ENCODE measurements at regions not wholly inside any gene's neighbourhood (a gene's known extent, or its start where the extent isn't known, plus 50 kb on each side); places are given as distances from the start of the nearest gene placed in this dataset.

DNA sequence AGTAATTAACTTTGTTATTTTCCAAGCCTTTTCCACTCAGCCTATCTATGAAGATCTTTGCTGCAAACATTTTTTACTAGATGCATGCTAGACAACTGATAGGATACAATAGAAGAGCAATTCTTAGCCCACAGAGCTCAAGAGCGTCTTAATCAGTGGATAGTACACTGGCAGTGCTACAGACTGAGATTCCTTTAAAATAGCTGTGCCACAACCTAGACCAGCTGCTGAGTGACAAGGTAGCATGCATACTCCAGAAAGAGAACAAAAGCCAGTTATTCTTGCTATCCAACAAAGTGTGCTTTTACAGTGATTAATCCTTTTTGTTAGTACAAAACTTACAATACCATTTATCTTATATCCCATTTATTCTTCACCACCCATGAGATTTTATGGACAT lies 507.9 kb upstream of the SYT4 start:
- TF ChIP-seq, protein P1, sequence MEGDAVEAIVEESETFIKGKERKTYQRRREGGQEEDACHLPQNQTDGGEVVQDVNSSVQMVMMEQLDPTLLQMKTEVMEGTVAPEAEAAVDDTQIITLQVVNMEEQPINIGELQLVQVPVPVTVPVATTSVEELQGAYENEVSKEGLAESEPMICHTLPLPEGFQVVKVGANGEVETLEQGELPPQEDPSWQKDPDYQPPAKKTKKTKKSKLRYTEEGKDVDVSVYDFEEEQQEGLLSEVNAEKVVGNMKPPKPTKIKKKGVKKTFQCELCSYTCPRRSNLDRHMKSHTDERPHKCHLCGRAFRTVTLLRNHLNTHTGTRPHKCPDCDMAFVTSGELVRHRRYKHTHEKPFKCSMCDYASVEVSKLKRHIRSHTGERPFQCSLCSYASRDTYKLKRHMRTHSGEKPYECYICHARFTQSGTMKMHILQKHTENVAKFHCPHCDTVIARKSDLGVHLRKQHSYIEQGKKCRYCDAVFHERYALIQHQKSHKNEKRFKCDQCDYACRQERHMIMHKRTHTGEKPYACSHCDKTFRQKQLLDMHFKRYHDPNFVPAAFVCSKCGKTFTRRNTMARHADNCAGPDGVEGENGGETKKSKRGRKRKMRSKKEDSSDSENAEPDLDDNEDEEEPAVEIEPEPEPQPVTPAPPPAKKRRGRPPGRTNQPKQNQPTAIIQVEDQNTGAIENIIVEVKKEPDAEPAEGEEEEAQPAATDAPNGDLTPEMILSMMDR (IDR thresholded peaks at IDR 0.05), result no peak
- TF ChIP-seq POLR2AphosphoS5 (IDR thresholded peaks at IDR 0.05), result no peak

Measured in gastroesophageal sphincter (tissue), 3 donors.